Thoracic aorta (tissue), 2 donors: ENCODE measurements at regions not wholly inside any gene's neighbourhood (a gene's known extent, or its start where the extent isn't known, plus 50 kb on each side); places are given as distances from the start of the nearest gene placed in this dataset.

Source experiments
- ATAC-seq: fragments of 150-250 bp; one replicate; pipeline ENCODE4 v1.8.0; 2017; ENCODE audit warnings: low read depth; ENCODE audit not compliant: insufficient number of reproducible peaks, low FRiP score
- DNase-seq: peaks from one replicate; pipeline ENCODE4 v3.0.0-alpha.2; 2020; ENCODE audit warnings: low spot score
- H3K27ac ChIP-seq, 2 donors: fragments of 200-600 bp; sonication (generic); 1 replicate in 1 of 2; 2 replicates in 1 of 2; pipeline ENCODE4 v1.5.1; 2016; ENCODE audit warnings: mild to moderate bottlenecking in 2 of 2, moderate library complexity in 2 of 2
- H3K27me3 ChIP-seq: fragments of 200-600 bp; sonication (generic); replicated peaks from 2 replicates; pipeline ENCODE4 v1.6.0; 2016; ENCODE audit warnings: mild to moderate bottlenecking; ENCODE audit not compliant: insufficient read depth
- H3K36me3 ChIP-seq: fragments of 200-600 bp; sonication (generic); one replicate; pipeline ENCODE4 v1.5.1; 2016
- H3K4me1 ChIP-seq, 2 donors: fragments of 200-600 bp; sonication (generic); 1 replicate in 1 of 2; 2 replicates in 1 of 2; pipeline versions ENCODE4 v1.5.1 to v1.6.0; 2016; ENCODE audit warnings: low read depth in 2 of 2, mild to moderate bottlenecking in 1 of 2; ENCODE audit not compliant: control insufficient read depth in 1 of 2
- H3K4me3 ChIP-seq: fragments of 200-600 bp; sonication (generic); 2 replicates; pipeline ENCODE4 v1.5.1; 2016; ENCODE audit warnings: mild to moderate bottlenecking
- H3K9me3 ChIP-seq: fragments of 200-600 bp; sonication (generic); 2 replicates; pipeline ENCODE4 v1.5.1; 2016
- CTCF ChIP-seq: fragments of 200-600 bp; sonication (generic); IDR thresholded peaks from one replicate; pipeline ENCODE4 v1.5.1; 2019; ENCODE audit warnings: antibody characterized with exemption

- peak; percentile 34 for ATAC-seq
- peaks cover 0 to 28% of the 10 kb centered on the region in 2 donors for H3K4me1 ChIP-seq
- H3K27ac ChIP-seq, result no peak overlapping the region
- no peak overlapping the region for H3K4me3 ChIP-seq
- no peak for TF ChIP-seq CTCF
- peaks cover 3% of the 10 kb centered on the region for H3K9me3 ChIP-seq
- H3K36me3 ChIP-seq, result no peaks in the 10 kb centered on the region
- no peak for DNase-seq
- no peaks in the 10 kb centered on the region for H3K27me3 ChIP-seq
These were observed 167.1 kb downstream of the ZFP36L2 start for GRCh38 chr2:43059183-43059897.

GRCh38 chr2:43058726-43059110 is 167.7 kb downstream of the ZFP36L2 start:
- no peak for DNase-seq
- peaks cover 0 to 28% of the 10 kb centered on the region in 2 donors for H3K4me1 ChIP-seq
- no peaks in the 10 kb centered on the region for H3K36me3 ChIP-seq
- no peak overlapping the region for H3K27ac ChIP-seq
- ATAC-seq, result no peak
- no peaks in the 10 kb centered on the region for H3K27me3 ChIP-seq
- H3K4me3 ChIP-seq, result no peak overlapping the region
- H3K9me3 ChIP-seq, result peaks cover 3% of the 10 kb centered on the region
- no peak for TF ChIP-seq CTCF

- Histone ChIP-seq H3K36me3 (no peaks in the 10 kb centered on the region), H3K9me3 (peaks cover 3% of the 10 kb centered on the region), H3K27me3 (no peaks in the 10 kb centered on the region), H3K4me3 (no peak overlapping the region), H3K4me1 (peaks cover 0 to 28% of the 10 kb centered on the region in 2 donors), H3K27ac (no peak overlapping the region)
- TF ChIP-seq CTCF, result no peak
- DNase-seq (no peak), ATAC-seq (no peak)
These were observed 168.4 kb downstream of the ZFP36L2 start for GRCh38 chr2:43057742-43058725.

- H3K27ac ChIP-seq, result no peak overlapping the region
- H3K36me3 ChIP-seq, result no peaks in the 10 kb centered on the region
- no peak for DNase-seq
- H3K4me1 ChIP-seq, result peaks cover 0 to 28% of the 10 kb centered on the region in 2 donors
- ATAC-seq, result no peak
- peaks cover 3% of the 10 kb centered on the region for H3K9me3 ChIP-seq
- H3K27me3 ChIP-seq, result no peaks in the 10 kb centered on the region
- H3K4me3 ChIP-seq, result no peak overlapping the region
- TF ChIP-seq CTCF, result no peak
These were observed 169.2 kb downstream of the ZFP36L2 start for GRCh38 chr2:43057026-43057741.

- TF ChIP-seq CTCF, result no peak
- H3K27ac ChIP-seq, result no peak overlapping the region
- ATAC-seq, result no peak
- H3K9me3 ChIP-seq, result no peaks in the 10 kb centered on the region
- H3K4me1 ChIP-seq, result peaks cover 4 to 34% of the 10 kb centered on the region in 2 donors
- no peak for DNase-seq
- H3K27me3 ChIP-seq, result no peaks in the 10 kb centered on the region
- H3K4me3 ChIP-seq, result no peak overlapping the region
- H3K36me3 ChIP-seq, result no peaks in the 10 kb centered on the region
These were observed 170.4 kb downstream of the ZFP36L2 start for GRCh38 chr2:43055985-43056384.
